Esophagus muscularis mucosa (tissue), 4 donors: ENCODE measurements at regions not wholly inside any gene's neighbourhood (a gene's known extent, or its start where the extent isn't known, plus 50 kb on each side); places are given as distances from the start of the nearest gene placed in this dataset.

Experiments
- CTCF ChIP-seq, 3 experiments: fragments of 200-600 bp in 2 of 3; fragments of 450-650 bp in 1 of 3; sonication (generic) in 2 of 3; IDR thresholded peaks; one replicate each; pipeline ENCODE4 v1.5.1; 2017 to 2019; ENCODE audit warnings: antibody characterized with exemption in 3 of 3, mild to moderate bottlenecking in 2 of 3, moderate library complexity in 1 of 3
- EP300 ChIP-seq: sonication (generic); formaldehyde crosslinking; IDR thresholded peaks from one replicate; pipeline ENCODE4 v1.6.1; 2017; ENCODE audit warnings: antibody characterized with exemption
- POLR2A ChIP-seq: fragments of 450-650 bp; IDR thresholded peaks from one replicate; pipeline ENCODE4 v1.6.1; 2017; ENCODE audit warnings: antibody characterized with exemption, moderate library complexity, mild to moderate bottlenecking, low read depth

- no peak for TF ChIP-seq EP300
- TF ChIP-seq POLR2A = no peak
- TF ChIP-seq CTCF (IDR thresholded peaks at IDR 0.05) = no peak
Observed at GRCh38 chr1:73034271-73034670, 751.9 kb upstream of the NEGR1 start.
